ENCODE measurements at regions not wholly inside any gene's neighbourhood (a gene's known extent, or its start where the extent isn't known, plus 50 kb on each side); places are given as distances from the start of the nearest gene placed in this dataset.

- DNase-seq (ENCODE audit: low read depth): no peak
- Histone ChIP-seq H3K36me3 (ENCODE audit: control insufficient read depth, insufficient read depth, low read length) (no peaks in the 10 kb centered on the region), H3K4me3 (ENCODE audit: low read depth, low read length) (no peak overlapping the region), H3K27me3 (ENCODE audit: control insufficient read depth, insufficient read depth, low read length) (no peaks in the 10 kb centered on the region)
- no peak for TF ChIP-seq CTCF (IDR thresholded peaks at IDR 0.05; ENCODE audit: insufficient read depth, low read length, poor library complexity, severe bottlenecking)
Measured at GRCh38 chr4:125041372-125041930, 273.3 kb upstream of the FAT4 start.

GRCh38 chr4:125039550-125039949 is 275.2 kb upstream of the FAT4 start:
- Histone ChIP-seq H3K4me3 (ENCODE audit: low read depth, low read length) (no peak overlapping the region), H3K36me3 (ENCODE audit: control insufficient read depth, insufficient read depth, low read length) (no peaks in the 10 kb centered on the region), H3K27me3 (ENCODE audit: control insufficient read depth, insufficient read depth, low read length) (no peaks in the 10 kb centered on the region)
- no peak for DNase-seq (ENCODE audit: low read depth)
- TF ChIP-seq CTCF (IDR thresholded peaks at IDR 0.05; ENCODE audit: insufficient read depth, low read length, poor library complexity, severe bottlenecking): no peak

GRCh38 chr4:125022855-125023501 is 291.8 kb upstream of the FAT4 start:
- no peak overlapping the region for H3K4me3 ChIP-seq (ENCODE audit: low read depth, low read length)
- TF ChIP-seq CTCF (IDR thresholded peaks at IDR 0.05; ENCODE audit: insufficient read depth, low read length, poor library complexity, severe bottlenecking): no peak
- no peaks in the 10 kb centered on the region for H3K27me3 ChIP-seq (ENCODE audit: control insufficient read depth, insufficient read depth, low read length)
- H3K36me3 ChIP-seq (ENCODE audit: control insufficient read depth, insufficient read depth, low read length): no peaks in the 10 kb centered on the region
- no peak for DNase-seq (ENCODE audit: low read depth)

GRCh38 chr4:125021189-125021588 is 293.6 kb upstream of the FAT4 start:
- H3K4me3 ChIP-seq (ENCODE audit: low read depth, low read length): no peak overlapping the region
- H3K27me3 ChIP-seq (ENCODE audit: control insufficient read depth, insufficient read depth, low read length): no peaks in the 10 kb centered on the region
- no peak for DNase-seq (ENCODE audit: low read depth)
- no peak for TF ChIP-seq CTCF (IDR thresholded peaks at IDR 0.05; ENCODE audit: insufficient read depth, low read length, poor library complexity, severe bottlenecking)
- H3K36me3 ChIP-seq (ENCODE audit: control insufficient read depth, insufficient read depth, low read length): no peaks in the 10 kb centered on the region

- Histone ChIP-seq H3K36me3 (ENCODE audit: control insufficient read depth, insufficient read depth, low read length) (no peaks in the 10 kb centered on the region), H3K27me3 (ENCODE audit: control insufficient read depth, insufficient read depth, low read length) (no peaks in the 10 kb centered on the region), H3K4me3 (ENCODE audit: low read depth, low read length) (no peak overlapping the region)
- no peak for DNase-seq (ENCODE audit: low read depth)
- no peak for TF ChIP-seq CTCF (IDR thresholded peaks at IDR 0.05; ENCODE audit: insufficient read depth, low read length, poor library complexity, severe bottlenecking)
Measured at GRCh38 chr4:125020089-125021034, 294.4 kb upstream of the FAT4 start.

All from kidney epithelial cell (primary cell).